H9 (cell line): ENCODE measurements at regions not wholly inside any gene's neighbourhood (a gene's known extent, or its start where the extent isn't known, plus 50 kb on each side); places are given as distances from the start of the nearest gene placed in this dataset.

Experiments
- DNase-seq: peaks from one replicate; pipeline ENCODE4 v3.0.0-alpha.2; 2017
- H2AFZ ChIP-seq: one replicate; pipeline ENCODE4 v1.6.1; 2013; ENCODE audit warnings: mild to moderate bottlenecking, low read length, control low read depth, moderate library complexity
- H2AK5ac ChIP-seq: 2 replicates; pipeline ENCODE4 v1.6.1; 2013; ENCODE audit warnings: low read length, control low read depth, mixed read lengths; ENCODE audit not compliant: insufficient read length
- H2BK120ac ChIP-seq: one replicate; pipeline ENCODE4 v1.6.1; 2013; ENCODE audit warnings: low read depth, mild to moderate bottlenecking, low read length, control low read depth, inconsistent platforms; ENCODE audit not compliant: poor library complexity, severe bottlenecking
- H2BK12ac ChIP-seq: 2 replicates; pipeline ENCODE4 v1.6.1; 2013; ENCODE audit warnings: low read length, control low read depth, mixed read lengths, low read depth; ENCODE audit not compliant: insufficient read length
- H2BK15ac ChIP-seq: 2 replicates; pipeline ENCODE4 v1.6.1; 2013; ENCODE audit warnings: low read depth, low read length, control low read depth
- H2BK20ac ChIP-seq: one replicate; pipeline ENCODE4 v1.6.1; 2013; ENCODE audit warnings: low read depth, mild to moderate bottlenecking, low read length, control low read depth, inconsistent platforms; ENCODE audit not compliant: poor library complexity, severe bottlenecking
- H2BK5ac ChIP-seq: 2 replicates; pipeline ENCODE4 v1.6.1; 2013; ENCODE audit warnings: low read length, control low read depth, mixed read lengths; ENCODE audit not compliant: insufficient read length
- H3K14ac ChIP-seq: 2 replicates; pipeline ENCODE4 v1.6.1; 2013; ENCODE audit warnings: low read length, control low read depth; ENCODE audit not compliant: insufficient read depth
- H3K18ac ChIP-seq: 2 replicates; pipeline ENCODE4 v1.6.1; 2013; ENCODE audit warnings: low read depth, mild to moderate bottlenecking, mixed read lengths, low read length, control low read depth; ENCODE audit not compliant: insufficient read length
- H3K23ac ChIP-seq: 2 replicates; pipeline ENCODE4 v1.6.1; 2013; ENCODE audit warnings: low read length, control low read depth, mixed read lengths, low read depth; ENCODE audit not compliant: insufficient read length
- H3K23me2 ChIP-seq: 2 replicates; pipeline ENCODE4 v1.6.1; 2013; ENCODE audit warnings: low read depth, mild to moderate bottlenecking, mixed read lengths, low read length, control low read depth; ENCODE audit not compliant: insufficient read length, poor library complexity, severe bottlenecking
- H3K27ac ChIP-seq: 2 replicates; pipeline ENCODE4 v1.5.1; 2013; ENCODE audit warnings: low read length, control low read depth, mixed read lengths, low read depth; ENCODE audit not compliant: insufficient read length
- H3K27me3 ChIP-seq: 2 replicates; pipeline ENCODE4 v1.6.1; 2013; ENCODE audit warnings: low read length, control low read depth, inconsistent platforms; ENCODE audit not compliant: insufficient read depth
- H3K4ac ChIP-seq: 2 replicates; pipeline ENCODE4 v1.6.1; 2013; ENCODE audit warnings: low read depth, mild to moderate bottlenecking, control low read depth, inconsistent platforms, low read length, moderate library complexity
- H3K4me1 ChIP-seq: 2 replicates; pipeline ENCODE4 v1.6.1; 2013; ENCODE audit warnings: low read length, control low read depth, inconsistent platforms; ENCODE audit not compliant: insufficient read depth
- H3K4me2 ChIP-seq: 2 replicates; pipeline ENCODE4 v1.6.1; 2013; ENCODE audit warnings: low read length, control low read depth, mixed read lengths; ENCODE audit not compliant: insufficient read length, insufficient read depth
- H3K56ac ChIP-seq: 2 replicates; pipeline ENCODE4 v1.6.1; 2013; ENCODE audit warnings: low read depth, mild to moderate bottlenecking, mixed read lengths, low read length, control low read depth; ENCODE audit not compliant: insufficient read length
- H3K79me1 ChIP-seq: 2 replicates; pipeline ENCODE4 v1.6.1; 2013; ENCODE audit warnings: low read depth, mild to moderate bottlenecking, moderate library complexity, low read length, control low read depth, inconsistent platforms; ENCODE audit not compliant: insufficient read depth, poor library complexity, severe bottlenecking
- H3K79me2 ChIP-seq: 2 replicates; pipeline ENCODE4 v1.6.1; 2013; ENCODE audit warnings: low read length, control low read depth, inconsistent platforms; ENCODE audit not compliant: insufficient read depth
- H3K9ac ChIP-seq: 2 replicates; pipeline ENCODE4 v1.6.1; 2013; ENCODE audit warnings: low read length, control low read depth, mixed read lengths; ENCODE audit not compliant: insufficient read length; ENCODE audit errors: extremely low read depth
- H3K9me3 ChIP-seq: one replicate; pipeline ENCODE4 v1.6.1; 2013; ENCODE audit warnings: low read depth, low read length, inconsistent platforms; ENCODE audit not compliant: control insufficient read depth
- H3T11ph ChIP-seq: one replicate; pipeline ENCODE4 v1.6.1; 2013; ENCODE audit warnings: mild to moderate bottlenecking, low read length, control low read depth, inconsistent platforms
- H4K20me1 ChIP-seq: one replicate; pipeline ENCODE4 v1.6.1; 2013; ENCODE audit not compliant: control insufficient read depth, insufficient read length, insufficient read depth
- H4K5ac ChIP-seq: 2 replicates; pipeline ENCODE4 v1.6.1; 2013; ENCODE audit warnings: low read depth, mild to moderate bottlenecking, mixed read lengths, low read length, control low read depth; ENCODE audit not compliant: insufficient read length
- H4K8ac ChIP-seq: replicated peaks from 2 replicates; pipeline ENCODE4 v1.6.1; 2013; ENCODE audit warnings: low read length, control low read depth, mixed read lengths, low read depth; ENCODE audit not compliant: insufficient read length
- H4K91ac ChIP-seq: 2 replicates; pipeline ENCODE4 v1.6.1; 2013; ENCODE audit warnings: low read depth, mild to moderate bottlenecking, moderate library complexity, mixed read lengths, low read length, control low read depth; ENCODE audit not compliant: insufficient read length
- H3K27ac Mint-ChIP-seq, 3 experiments: 2 replicates in 2 of 3; 3 replicates in 1 of 3; pipeline ENCODE4 v1.8.0; 2020 to 2021; ENCODE audit warnings: mixed read lengths in 3 of 3, mild to moderate bottlenecking in 1 of 3, moderate library complexity in 1 of 3
- H3K27me3 Mint-ChIP-seq: 2 replicates; pipeline ENCODE4 v1.8.0; 2021; ENCODE audit warnings: low read depth, mild to moderate bottlenecking, moderate library complexity, mixed read lengths
- H3K36me3 Mint-ChIP-seq, 3 experiments: 2 replicates in 2 of 3; 3 replicates in 1 of 3; pipeline ENCODE4 v1.8.0; 2020 to 2021; ENCODE audit warnings: low read depth in 3 of 3, mixed read lengths in 3 of 3; ENCODE audit not compliant: insufficient read depth in 1 of 3
- H3K4me1 Mint-ChIP-seq, 2 experiments: 2 replicates each; pipeline ENCODE4 v1.8.0; 2020; ENCODE audit warnings: mixed read lengths in 2 of 2
- H3K4me3 Mint-ChIP-seq, 2 experiments: 2 replicates in 1 of 2; 3 replicates in 1 of 2; pipeline ENCODE4 v1.8.0; 2020 to 2021; ENCODE audit warnings: mild to moderate bottlenecking in 2 of 2, mixed read lengths in 2 of 2, moderate library complexity in 1 of 2
- H3K9me3 Mint-ChIP-seq, 2 experiments: 2 replicates in 1 of 2; 3 replicates in 1 of 2; pipeline ENCODE4 v1.8.0; 2020; ENCODE audit warnings: mild to moderate bottlenecking in 2 of 2, mixed read lengths in 2 of 2, moderate library complexity in 1 of 2
- CTCF ChIP-seq: fragments of 200-600 bp; sonication (generic); conservative IDR thresholded peaks from 3 replicates; pipeline ENCODE4 v1.8.0; 2021; ENCODE audit warnings: antibody characterized with exemption, mild to moderate bottlenecking
- WGBS: extraction: QIAGEN DNeasy Blood & Tissue Kit; methylation state at CpG from one replicate; pipeline ENCODE4 v1.1.7; 2013; ENCODE audit warnings: missing lambda C conversion rate, low lambda C conversion rate, mixed read lengths; ENCODE audit not compliant: insufficient read length; ENCODE audit errors: extremely low coverage; 5-methylcytosine and 5-hydroxymethylcytosine counted together

GRCh38 chr2:126431136-126431535 lies 224.8 kb upstream of the GYPC start:
- Histone ChIP-seq H3T11ph (no peak overlapping the region), H3K79me1 (no peaks in the 10 kb centered on the region), H3K23me2 (no peaks in the 10 kb centered on the region), H2BK15ac (no peak overlapping the region), H3K18ac (no peak overlapping the region), H3K4me2 (no peak overlapping the region), H3K56ac (no peak overlapping the region), H2AFZ (no peak overlapping the region), H3K27ac (no peak overlapping the region), H3K4me1 (no peaks in the 10 kb centered on the region), H2BK12ac (no peak overlapping the region), H2BK20ac (no peak overlapping the region), H3K14ac (no peak overlapping the region), H2AK5ac (no peak overlapping the region), H3K79me2 (no peaks in the 10 kb centered on the region), H3K9me3 (no peaks in the 10 kb centered on the region), H3K9ac (no peak overlapping the region), H3K27me3 (no peaks in the 10 kb centered on the region), H3K23ac (no peak overlapping the region), H2BK120ac (no peak overlapping the region), H3K4ac (no peak overlapping the region), H4K5ac (no peak overlapping the region), H2BK5ac (no peak overlapping the region), H4K20me1 (no peaks in the 10 kb centered on the region), H4K91ac (no peak overlapping the region), H4K8ac (no peak overlapping the region)
- no peak overlapping the region for H3K4me3 Mint-ChIP-seq
- H3K4me1 Mint-ChIP-seq, result no peaks in the 10 kb centered on the region
- DNase-seq, result no peak
- H3K27me3 Mint-ChIP-seq, result no peaks in the 10 kb centered on the region
- no peak overlapping the region for H3K27ac Mint-ChIP-seq
- no peaks in the 10 kb centered on the region for H3K36me3 Mint-ChIP-seq
- WGBS, result no CpG with 5 or more reads among the region's 4 CpGs
- TF ChIP-seq CTCF, result no peak
- no peaks in the 10 kb centered on the region; a peak in 1 of 5 replicates for H3K9me3 Mint-ChIP-seq
